ENCODE measurements at regions not wholly inside any gene's neighbourhood (a gene's known extent, or its start where the extent isn't known, plus 50 kb on each side); places are given as distances from the start of the nearest gene placed in this dataset.
"Not testable (repeated sequence)": the region's sequence is repeated elsewhere in the genome, so short reads cannot be mapped to it uniquely, and the experiment has no call there.

GRCh38 chr6:121594053-121594452 lies 158.6 kb downstream of the GJA1 start:
- no peak for DNase-seq (ENCODE audit: low spot score)

DNA sequence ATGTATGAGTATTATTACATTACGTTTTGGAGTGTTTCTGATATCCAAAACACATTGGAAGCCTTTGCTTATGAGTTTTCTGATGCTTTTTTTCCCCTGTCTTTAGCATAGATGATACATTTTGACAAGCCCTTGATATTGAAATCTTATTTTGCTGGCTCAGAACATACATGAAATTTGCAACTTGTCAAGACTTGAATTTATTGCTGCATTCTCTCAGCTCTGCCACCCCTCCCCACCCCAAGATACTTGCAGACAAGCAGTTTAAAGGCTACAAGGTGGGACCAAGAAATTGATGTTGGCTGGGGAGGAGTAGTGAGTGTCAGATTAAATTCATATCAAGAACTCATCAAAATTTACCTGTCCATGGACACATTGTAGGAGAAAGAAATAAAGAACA lies 160.2 kb downstream of the GJA1 start:
- DNase-seq (ENCODE audit: low spot score): no peak

- no peak for DNase-seq (ENCODE audit: low spot score)
Measured at GRCh38 chr6:121596441-121596840, 161.0 kb downstream of the GJA1 start.

DNA sequence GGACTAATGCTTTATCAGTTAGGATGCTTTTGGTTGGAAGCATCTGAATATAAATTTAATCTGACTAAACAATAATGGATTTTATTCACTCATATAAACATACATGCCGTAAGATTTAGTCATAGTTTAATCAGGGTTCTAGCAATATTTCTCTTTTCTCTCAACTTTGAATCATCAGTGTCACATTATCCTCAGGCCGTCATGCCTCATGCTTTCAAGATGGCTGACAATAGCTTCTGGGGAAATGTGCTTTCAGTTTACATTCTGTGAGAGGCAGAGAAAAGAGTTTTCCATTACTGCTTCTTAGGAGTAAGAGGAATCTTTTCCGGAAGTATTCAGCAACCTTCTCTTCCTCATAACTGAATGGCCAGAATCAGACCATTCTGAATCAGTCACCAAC lies 162.2 kb downstream of the GJA1 start:
- peak; percentile 16 for DNase-seq (ENCODE audit: low spot score)

- not testable (repeated sequence) for DNase-seq (ENCODE audit: low spot score)
Measured at GRCh38 chr6:121599331-121599730, 163.9 kb downstream of the GJA1 start.

DNA sequence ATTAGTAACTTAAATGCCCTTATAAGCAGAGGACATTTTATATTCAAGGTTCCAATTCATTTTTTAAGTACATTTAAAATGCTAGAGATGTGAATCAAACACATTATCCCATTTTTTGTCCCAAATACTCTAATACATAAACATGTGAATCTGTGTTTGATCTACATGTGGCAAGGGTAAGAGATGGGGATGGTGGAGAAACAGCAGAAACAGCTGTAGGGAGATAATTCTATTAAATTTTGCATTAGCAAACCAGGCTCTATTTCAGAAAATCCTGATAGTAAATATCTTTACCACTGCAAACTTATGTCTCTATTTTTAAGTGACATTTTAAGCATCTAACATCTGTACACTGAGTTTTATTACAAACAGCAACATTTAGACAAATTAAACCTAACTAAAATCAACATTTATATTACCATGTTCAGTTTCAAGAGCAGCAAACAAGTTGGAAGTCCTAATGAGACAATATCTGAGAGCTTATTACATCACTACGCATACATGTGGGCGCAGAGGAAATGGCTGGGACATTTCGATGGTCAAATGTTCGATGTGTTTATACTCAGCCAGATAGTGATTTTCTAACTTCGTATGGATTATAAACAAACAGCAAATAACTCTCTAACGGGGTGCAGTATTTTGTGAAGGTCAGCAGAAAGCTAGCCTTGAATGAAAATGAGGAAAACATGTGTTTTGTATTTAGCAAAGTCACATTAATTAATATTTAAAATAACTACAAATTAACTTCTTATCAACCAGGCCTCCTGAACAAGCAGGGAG lies 165.1 kb downstream of the GJA1 start:
- no peak for DNase-seq (ENCODE audit: low spot score)

GRCh38 chr6:121603486-121603885 lies 168.0 kb downstream of the GJA1 start:
- no peak for DNase-seq (ENCODE audit: low spot score)

DNA sequence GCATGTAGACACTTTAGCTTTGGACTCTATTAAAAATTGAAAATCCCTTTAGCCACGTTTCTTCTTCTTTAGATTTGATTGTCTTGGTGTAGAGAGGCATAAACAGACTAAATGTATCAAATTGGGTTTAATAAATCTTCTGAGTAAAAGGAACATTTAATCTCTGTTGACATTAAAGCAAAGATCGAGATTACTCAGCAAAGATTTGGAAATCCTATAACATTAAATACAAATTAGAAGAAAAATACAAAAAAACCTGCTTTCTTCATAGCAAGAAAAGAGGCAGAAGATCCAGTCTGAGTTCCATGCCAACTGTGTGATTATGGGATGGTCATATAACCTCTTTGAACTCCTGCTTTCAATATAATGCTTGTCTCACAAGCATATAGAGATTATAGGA lies 172.3 kb downstream of the GJA1 start:
- DNase-seq (ENCODE audit: low spot score): no peak

GRCh38 chr6:121608270-121608669 lies 172.8 kb downstream of the GJA1 start:
- no peak for DNase-seq (ENCODE audit: low spot score)

DNA sequence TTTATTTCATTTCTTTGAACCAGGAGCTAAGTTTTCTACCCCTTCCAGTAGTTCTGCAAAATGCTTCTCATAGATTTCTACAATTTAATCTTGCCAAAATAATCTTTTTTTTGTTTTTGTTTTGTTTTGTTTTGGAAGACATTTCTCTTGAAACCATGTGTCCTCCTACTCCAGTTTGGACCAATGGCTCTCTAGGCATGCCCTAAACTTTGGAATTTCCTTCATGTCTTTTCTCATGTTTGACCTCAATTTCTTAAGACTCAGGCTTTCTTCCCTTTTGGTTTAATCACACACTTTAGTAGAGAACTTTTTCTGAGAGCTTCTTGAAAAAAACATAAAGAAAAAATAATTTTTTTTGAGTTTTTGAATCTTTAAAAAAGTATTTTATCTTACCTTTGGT lies 173.8 kb downstream of the GJA1 start:
- DNase-seq (ENCODE audit: low spot score): no peak

DNA sequence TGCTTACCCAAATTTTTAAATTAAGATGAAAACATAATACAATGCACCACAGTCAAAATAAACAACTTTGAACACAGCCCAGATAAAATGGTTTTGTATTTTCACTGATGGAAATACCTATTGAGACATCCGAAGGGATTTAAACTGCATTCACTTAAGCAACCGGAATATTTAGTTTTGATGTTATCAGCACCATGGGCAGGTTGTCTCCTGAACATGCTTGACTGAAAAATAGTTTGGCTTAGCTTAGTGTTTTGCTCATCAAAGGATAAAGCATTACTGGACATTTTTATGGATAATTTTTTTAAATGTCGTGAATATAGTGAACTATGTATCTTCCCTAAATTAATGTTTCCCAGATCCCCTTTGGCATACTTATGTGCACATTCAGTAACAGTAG lies 177.5 kb downstream of the GJA1 start:
- DNase-seq (ENCODE audit: low spot score): no peak

DNA sequence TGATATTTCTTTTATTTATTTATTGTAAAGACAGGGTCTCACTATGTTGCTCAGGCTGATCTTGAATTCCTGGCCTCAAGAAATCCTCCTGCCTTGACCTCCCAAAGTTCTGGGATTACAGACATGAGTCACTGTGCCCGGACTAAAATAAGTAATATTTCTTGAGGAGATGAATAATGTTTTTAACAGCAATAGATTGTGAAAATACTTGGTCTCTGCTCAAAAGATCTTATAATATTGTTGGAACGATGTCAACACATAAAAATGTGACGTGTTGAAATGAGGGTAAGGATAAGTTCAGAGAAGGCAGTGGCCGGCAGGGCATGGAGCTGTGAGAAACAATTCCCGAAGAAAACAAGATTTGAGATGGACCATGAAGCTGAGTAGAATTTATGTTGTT lies 178.7 kb downstream of the GJA1 start:
- no peak for DNase-seq (ENCODE audit: low spot score)

DNA sequence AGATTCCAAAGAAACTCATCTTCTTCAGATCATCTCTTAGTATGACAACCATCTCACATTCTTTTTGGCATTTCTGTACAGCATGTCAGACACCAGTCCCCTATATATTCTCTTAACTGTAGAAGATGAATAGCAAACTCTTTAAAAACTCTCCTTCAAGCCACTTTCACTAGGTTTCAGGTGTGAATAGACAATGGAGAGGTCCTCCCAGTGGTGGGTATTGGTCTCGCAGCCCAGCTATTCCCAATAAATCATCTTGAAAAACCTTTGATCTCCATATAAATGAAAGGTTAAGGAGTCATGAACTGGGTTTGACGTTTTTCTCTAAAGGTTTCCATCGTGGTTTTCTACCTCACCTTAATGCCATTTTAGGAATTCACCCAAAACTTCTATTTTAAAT lies 180.0 kb downstream of the GJA1 start:
- no peak for DNase-seq (ENCODE audit: low spot score)

GRCh38 chr6:121616406-121616805 lies 181.0 kb downstream of the GJA1 start:
- DNase-seq (ENCODE audit: low spot score): no peak

DNA sequence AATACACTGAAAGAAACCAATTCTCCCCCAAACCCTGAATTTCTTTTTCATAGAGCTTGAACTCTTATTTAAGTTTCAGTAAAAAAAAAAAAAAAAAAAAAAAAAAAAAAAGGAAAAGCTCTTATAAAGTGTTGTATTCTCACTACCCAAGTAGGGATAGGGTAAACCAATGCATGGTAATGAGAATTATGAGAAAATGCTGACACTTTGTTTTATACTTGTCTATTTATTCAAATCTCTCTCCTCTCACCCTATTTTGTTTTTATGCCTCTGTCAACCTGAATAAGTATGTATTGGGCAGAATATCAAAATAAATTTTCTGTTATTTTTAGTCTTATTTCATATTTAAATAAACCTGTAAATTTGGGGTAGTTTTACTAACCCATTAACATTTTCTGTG lies 181.9 kb downstream of the GJA1 start:
- DNase-seq (ENCODE audit: low spot score): no peak

GRCh38 chr6:121619013-121619412 lies 183.6 kb downstream of the GJA1 start:
- no peak for DNase-seq (ENCODE audit: low spot score)

DNA sequence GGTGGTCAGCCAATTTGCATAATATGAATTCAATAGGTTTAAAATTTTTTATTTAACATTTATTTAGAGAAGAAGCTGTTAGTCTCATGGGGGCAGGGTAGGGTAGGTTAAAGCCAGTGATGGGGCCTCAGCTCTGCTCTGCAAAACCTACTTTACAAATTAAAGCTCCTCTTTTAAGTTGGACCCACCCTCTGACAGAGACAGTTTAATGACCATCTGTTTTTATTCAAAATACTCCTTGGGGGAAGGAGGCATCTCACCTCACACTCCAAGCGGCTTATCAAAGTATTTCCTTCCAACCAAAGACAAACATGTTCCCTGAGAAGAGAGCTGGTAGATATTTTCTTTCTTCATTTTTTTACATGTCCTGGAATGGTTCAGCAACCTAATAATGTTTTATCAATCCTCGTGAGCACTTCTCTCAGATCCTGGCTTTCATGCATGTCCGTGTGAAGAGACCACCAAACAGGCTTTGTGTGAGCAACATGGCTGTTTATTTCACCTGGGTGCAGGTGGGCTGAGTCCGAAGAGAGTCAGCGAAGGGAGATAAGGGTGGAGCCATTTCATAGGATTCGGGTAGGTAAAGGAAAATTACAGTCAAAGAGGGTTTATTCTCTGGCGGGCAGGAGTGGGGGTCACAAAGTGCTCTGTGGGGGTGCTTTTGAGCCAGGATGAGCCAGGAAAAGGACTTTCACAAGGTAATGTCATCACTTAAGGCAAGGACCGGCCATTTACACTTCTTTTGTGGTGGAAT lies 184.7 kb downstream of the GJA1 start:
- DNase-seq (ENCODE audit: low spot score): no peak

DNA sequence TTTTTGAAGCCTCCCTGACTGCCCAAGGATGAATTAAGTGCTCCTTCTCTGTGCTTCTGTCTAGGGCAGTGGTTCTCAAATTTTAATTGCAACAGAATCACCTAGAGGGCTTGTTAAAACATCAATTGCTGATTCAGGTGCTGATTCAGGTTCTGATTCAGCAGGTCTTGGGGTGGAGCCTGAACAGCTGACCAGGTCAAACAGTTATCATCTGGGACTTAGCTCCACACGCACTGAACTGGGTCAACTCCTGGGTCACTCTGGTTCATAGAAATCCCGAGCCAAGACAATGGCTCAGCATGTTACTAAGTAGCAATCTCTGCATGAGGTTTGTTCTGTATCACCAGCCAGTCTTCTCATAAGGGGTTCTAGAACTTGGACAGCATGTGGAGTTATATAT lies 192.3 kb downstream of the GJA1 start:
- DNase-seq (ENCODE audit: low spot score): no peak

GRCh38 chr6:121630716-121631115 lies 195.3 kb downstream of the GJA1 start:
- peak; percentile 28 for DNase-seq (ENCODE audit: low spot score)

DNA sequence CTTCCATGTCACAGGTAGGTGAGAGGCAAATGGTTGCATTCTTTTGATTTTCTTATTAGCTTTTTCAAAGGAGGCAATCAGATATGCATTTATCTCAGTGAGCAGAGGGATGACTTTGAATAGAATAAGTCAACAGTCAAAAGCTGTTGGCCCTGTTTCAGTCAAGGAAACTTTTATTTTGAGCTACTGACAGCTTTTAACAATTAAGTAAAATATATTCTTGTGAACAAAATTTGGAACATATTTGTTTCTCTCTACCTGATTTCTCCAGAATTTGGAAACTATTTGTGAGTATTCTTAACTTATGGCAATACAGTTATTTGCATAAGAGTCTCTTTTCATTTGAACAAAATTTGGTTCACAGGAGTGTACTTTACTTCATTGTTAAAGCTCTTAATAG lies 196.3 kb downstream of the GJA1 start:
- not testable (repeated sequence) for DNase-seq (ENCODE audit: low spot score)

DNA sequence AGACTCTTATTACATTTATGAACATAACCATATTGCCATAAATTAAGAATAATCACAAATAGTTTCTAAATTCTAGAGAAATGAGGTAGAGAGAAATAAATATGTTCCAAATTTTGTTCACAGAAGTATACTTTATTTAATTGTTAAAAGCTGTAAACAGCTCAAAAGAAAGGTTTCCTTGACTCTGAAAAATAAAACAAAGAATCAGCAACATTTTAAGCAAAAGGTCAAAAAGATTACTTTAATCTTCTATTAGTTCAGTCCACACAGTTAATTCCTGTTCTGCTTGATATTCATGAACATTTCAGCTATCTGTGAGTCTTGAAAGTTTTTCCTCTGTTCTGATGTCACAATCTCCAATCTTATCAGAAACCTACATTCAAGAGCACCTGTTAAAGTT lies 197.9 kb downstream of the GJA1 start:
- no peak for DNase-seq (ENCODE audit: low spot score)

DNA sequence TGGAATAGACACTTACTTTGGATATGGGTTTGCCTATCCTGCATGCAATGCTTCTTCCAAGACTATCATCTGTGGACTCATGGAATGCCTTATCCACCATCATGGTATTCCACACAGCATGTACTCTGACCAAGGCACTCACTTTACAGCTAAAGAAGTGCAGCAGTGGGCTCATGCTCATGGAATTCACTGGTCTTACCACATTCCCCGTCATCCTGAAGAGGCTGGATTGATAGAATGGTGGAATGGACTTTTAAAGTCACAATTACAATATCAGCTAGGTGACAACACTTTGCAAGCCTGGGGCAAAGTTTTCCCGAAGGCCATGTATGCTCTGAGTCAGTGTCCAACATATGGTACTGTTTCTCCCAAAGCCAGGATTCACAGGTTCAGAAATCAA lies 199.1 kb downstream of the GJA1 start:
- DNase-seq (ENCODE audit: low spot score): not testable (repeated sequence)

- DNase-seq (ENCODE audit: low spot score): no peak
Measured at GRCh38 chr6:121635355-121635754, 199.9 kb downstream of the GJA1 start.
